GM23248 (cell line): ENCODE measurements at regions not wholly inside any gene's neighbourhood (a gene's known extent, or its start where the extent isn't known, plus 50 kb on each side); places are given as distances from the start of the nearest gene placed in this dataset.
A peak's percentile ranks its signal among the peaks of the same experiment; 100 is the strongest.

ENCODE experiments used
- DNase-seq: peaks from one replicate; pipeline ENCODE4 v3.0.0-alpha.2; 2015
- H2AFZ ChIP-seq: fragments of 200-600 bp; sonication (generic); 2 replicates; pipeline ENCODE4 v1.6.1; 2016; ENCODE audit warnings: antibody characterized with exemption
- H3F3A ChIP-seq: fragments of 200-600 bp; sonication (generic); 2 replicates; pipeline ENCODE4 v1.6.1; 2016; ENCODE audit warnings: mild to moderate bottlenecking, antibody characterized with exemption, mixed run types; ENCODE audit not compliant: insufficient read depth
- H3K27ac ChIP-seq: fragments of 200-600 bp; sonication (generic); 2 replicates; pipeline ENCODE4 v1.5.1; 2016; ENCODE audit warnings: mild to moderate bottlenecking
- H3K27me3 ChIP-seq: fragments of 200-600 bp; sonication (generic); replicated peaks from 2 replicates; pipeline ENCODE4 v1.6.1; 2016; ENCODE audit warnings: mild to moderate bottlenecking; ENCODE audit not compliant: insufficient read depth
- H3K36me3 ChIP-seq: fragments of 200-600 bp; sonication (generic); 2 replicates; pipeline ENCODE4 v1.6.1; 2016; ENCODE audit warnings: low read depth, mild to moderate bottlenecking
- H3K4me1 ChIP-seq: fragments of 200-600 bp; sonication (generic); 2 replicates; pipeline ENCODE4 v1.6.1; 2016; ENCODE audit warnings: mild to moderate bottlenecking; ENCODE audit not compliant: insufficient read depth
- H3K4me2 ChIP-seq: fragments of 200-600 bp; sonication (generic); one replicate; pipeline ENCODE4 v1.6.1; 2016; ENCODE audit warnings: mild to moderate bottlenecking; ENCODE audit not compliant: unreplicated experiment
- H3K4me3 ChIP-seq: fragments of 200-600 bp; sonication (generic); 2 replicates; pipeline ENCODE4 v1.5.1; 2016; ENCODE audit warnings: mild to moderate bottlenecking
- H3K79me2 ChIP-seq: fragments of 200-600 bp; sonication (generic); 2 replicates; pipeline ENCODE4 v1.6.1; 2016; ENCODE audit warnings: mild to moderate bottlenecking; ENCODE audit not compliant: insufficient read depth
- H3K9ac ChIP-seq: fragments of 200-600 bp; sonication (generic); 2 replicates; pipeline ENCODE4 v1.6.1; 2016; ENCODE audit warnings: mild to moderate bottlenecking
- H3K9me2 ChIP-seq: fragments of 200-600 bp; sonication (generic); 2 replicates; pipeline ENCODE4 v1.6.1; 2016; ENCODE audit warnings: mixed run types, mild to moderate bottlenecking, moderate library complexity; ENCODE audit not compliant: insufficient read depth
- H3K9me3 ChIP-seq: fragments of 200-600 bp; sonication (generic); one replicate; pipeline ENCODE4 v1.6.1; 2017; ENCODE audit warnings: low read depth
- H4K20me1 ChIP-seq: fragments of 200-600 bp; sonication (generic); 2 replicates; pipeline ENCODE4 v1.6.0; 2016; ENCODE audit not compliant: insufficient read depth
- EZH2 ChIP-seq: fragments of 200-600 bp; sonication (generic); IDR thresholded peaks from 2 replicates; pipeline ENCODE4 v1.6.1; 2018; ENCODE audit warnings: antibody characterized with exemption, mild to moderate bottlenecking; ENCODE audit not compliant: insufficient read depth, poor library complexity, severe bottlenecking
- EZH2phosphoT487 ChIP-seq: fragments of 200-600 bp; sonication (generic); IDR thresholded peaks from 2 replicates; pipeline ENCODE4 v1.6.1; 2018; ENCODE audit warnings: antibody characterized with exemption, moderate library complexity, mild to moderate bottlenecking, low read depth; ENCODE audit not compliant: insufficient read depth
- WGBS, 2 experiments: methylation state at CpG; one replicate each; pipeline ENCODE4 v1.1.6; 2015 to 2017; ENCODE audit warnings: low lambda C conversion rate in 2 of 2, low coverage in 1 of 2; ENCODE audit errors: missing lambda C conversion rate in 2 of 2; 5-methylcytosine and 5-hydroxymethylcytosine counted together
- in situ Hi-C: fragments of 300-500 bp; cut with MboI; formaldehyde crosslinking; loops from 2 replicates; pipeline ENCODE4 v1.15.0; 2020

DNA sequence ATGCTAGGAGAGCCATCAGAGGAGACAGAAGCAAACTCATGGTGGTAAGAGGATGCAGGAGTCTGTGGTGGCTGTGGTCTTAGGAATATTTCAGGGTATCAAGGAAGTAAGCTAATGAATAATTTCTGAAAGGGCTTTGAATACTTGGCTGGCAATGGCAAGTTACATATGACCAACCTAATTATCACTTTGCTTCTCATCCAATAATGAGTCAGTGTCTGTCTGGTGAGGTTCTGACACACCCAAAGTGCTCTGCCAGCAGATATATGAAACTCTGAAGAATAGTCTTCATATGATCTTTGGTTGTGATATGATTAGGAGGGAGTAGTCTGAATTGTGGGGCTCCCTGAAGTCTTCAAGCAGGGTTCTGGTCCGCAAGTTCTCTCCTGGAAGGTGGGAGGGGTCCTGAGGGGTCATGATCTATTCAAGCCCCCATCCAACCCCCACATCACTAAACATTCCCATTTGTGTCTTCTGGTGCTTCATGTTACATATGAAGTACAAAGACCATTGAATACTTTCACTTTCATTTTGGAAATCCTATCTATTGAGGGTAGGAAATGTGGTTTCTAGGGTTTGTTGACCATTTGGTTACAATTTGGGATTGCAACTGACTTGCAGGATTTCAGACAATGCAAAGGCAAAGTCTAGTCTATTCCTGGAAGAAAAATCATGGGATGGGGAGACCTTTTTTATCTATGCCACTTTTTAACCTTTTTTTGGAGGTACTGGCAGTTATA, 199.9 kb upstream of the CDKN2B start:
- H3K4me3 ChIP-seq = peak overlapping the region; percentile 33
- H3K4me1 ChIP-seq = peaks cover 62% of the 10 kb centered on the region
- H3K27ac ChIP-seq = peak overlapping the region; percentile 59
- H2AFZ ChIP-seq = no peak overlapping the region
- no peaks in the 10 kb centered on the region for H3K36me3 ChIP-seq
- in situ Hi-C loops = no loop called here
- H3K9ac ChIP-seq = no peak overlapping the region
- H3K9me3 ChIP-seq = no peaks in the 10 kb centered on the region
- H3K27me3 ChIP-seq = no peaks in the 10 kb centered on the region
- TF ChIP-seq EZH2 = no peak
- TF ChIP-seq EZH2phosphoT487 = no peak
- no peaks in the 10 kb centered on the region for H4K20me1 ChIP-seq
- peaks cover 55% of the 10 kb centered on the region for H3F3A ChIP-seq
- WGBS, 2 experiments = 41 to 53% methylated on average over 1 of the region's 1 CpG
- no peaks in the 10 kb centered on the region for H3K79me2 ChIP-seq
- H3K4me2 ChIP-seq = peak overlapping the region; percentile 72
- H3K9me2 ChIP-seq = no peaks in the 10 kb centered on the region
- DNase-seq = peak; percentile 86

DNA sequence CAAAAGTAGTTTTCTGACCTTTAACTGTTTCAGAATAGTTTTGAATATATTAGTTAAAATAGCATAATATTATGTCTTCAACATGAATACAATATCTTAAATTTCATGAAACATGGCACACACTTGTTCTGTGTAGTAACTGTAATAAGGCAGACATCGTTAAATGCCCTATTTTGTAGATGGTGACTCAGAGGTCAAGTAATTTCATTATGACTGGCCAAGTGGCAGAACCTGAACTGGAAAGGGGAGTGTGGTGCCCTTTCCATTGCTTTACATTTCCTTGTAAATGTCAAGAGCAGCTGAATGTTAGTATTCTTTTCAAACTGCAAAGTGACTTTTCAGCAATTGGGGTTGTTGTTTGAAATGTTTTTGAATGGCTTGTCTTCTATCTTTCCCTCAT, 201.2 kb upstream of the CDKN2B start:
- H3K4me1 ChIP-seq = peaks cover 74% of the 10 kb centered on the region
- no peak overlapping the region for H3K9ac ChIP-seq
- DNase-seq = peak; percentile 51
- H3K36me3 ChIP-seq = no peaks in the 10 kb centered on the region
- H3K79me2 ChIP-seq = no peaks in the 10 kb centered on the region
- WGBS, 2 experiments = 17 to 29% methylated on average over 1 of the region's 1 CpG
- no peak overlapping the region for H2AFZ ChIP-seq
- in situ Hi-C loops = no loop called here
- peaks cover 65% of the 10 kb centered on the region for H3F3A ChIP-seq
- H3K27me3 ChIP-seq = no peaks in the 10 kb centered on the region
- no peaks in the 10 kb centered on the region for H4K20me1 ChIP-seq
- no peaks in the 10 kb centered on the region for H3K9me3 ChIP-seq
- no peaks in the 10 kb centered on the region for H3K9me2 ChIP-seq
- TF ChIP-seq EZH2 = no peak
- H3K4me2 ChIP-seq = no peak overlapping the region
- H3K27ac ChIP-seq = 0 out of 2 replicates have a peak overlapping the region, but pooled peaks have one; percentile 68
- no peak overlapping the region for H3K4me3 ChIP-seq

DNA sequence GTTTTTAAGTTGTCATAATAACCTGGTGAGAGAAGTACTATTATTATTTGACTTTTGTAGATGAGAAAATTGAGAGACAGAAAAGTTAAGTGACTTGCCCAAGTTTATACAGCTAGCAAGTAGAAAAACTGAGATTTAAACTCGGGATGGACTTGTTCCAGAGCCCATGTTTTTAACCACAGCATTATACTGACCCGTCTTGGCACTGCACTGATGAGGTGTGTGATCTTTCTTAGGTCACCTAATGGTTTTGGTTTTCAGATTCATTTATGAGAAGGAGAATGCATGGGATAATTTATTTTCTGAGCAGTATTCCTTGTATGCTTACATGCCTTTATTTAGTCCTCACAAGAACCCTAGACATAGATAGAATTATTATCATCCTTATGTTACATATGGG, 201.8 kb upstream of the CDKN2B start:
- Histone ChIP-seq H3K9ac (no peak overlapping the region), H3K9me3 (no peaks in the 10 kb centered on the region), H3K4me2 (peak overlapping the region; percentile 53), H2AFZ (no peak overlapping the region), H3K27me3 (no peaks in the 10 kb centered on the region), H3F3A (peaks cover 65% of the 10 kb centered on the region), H3K27ac (peak overlapping the region; percentile 68), H3K9me2 (no peaks in the 10 kb centered on the region), H4K20me1 (no peaks in the 10 kb centered on the region), H3K4me3 (0 out of 2 replicates have a peak overlapping the region, but pooled peaks have one; percentile 23), H3K4me1 (peaks cover 81% of the 10 kb centered on the region), H3K79me2 (no peaks in the 10 kb centered on the region), H3K36me3 (no peaks in the 10 kb centered on the region)
- no peak for DNase-seq
- no peak for TF ChIP-seq EZH2
- TF ChIP-seq EZH2phosphoT487 = no peak
- WGBS, 2 experiments = 67 to 74% methylated on average over 2 of the region's 2 CpGs
- in situ Hi-C loops = no loop called here

DNA sequence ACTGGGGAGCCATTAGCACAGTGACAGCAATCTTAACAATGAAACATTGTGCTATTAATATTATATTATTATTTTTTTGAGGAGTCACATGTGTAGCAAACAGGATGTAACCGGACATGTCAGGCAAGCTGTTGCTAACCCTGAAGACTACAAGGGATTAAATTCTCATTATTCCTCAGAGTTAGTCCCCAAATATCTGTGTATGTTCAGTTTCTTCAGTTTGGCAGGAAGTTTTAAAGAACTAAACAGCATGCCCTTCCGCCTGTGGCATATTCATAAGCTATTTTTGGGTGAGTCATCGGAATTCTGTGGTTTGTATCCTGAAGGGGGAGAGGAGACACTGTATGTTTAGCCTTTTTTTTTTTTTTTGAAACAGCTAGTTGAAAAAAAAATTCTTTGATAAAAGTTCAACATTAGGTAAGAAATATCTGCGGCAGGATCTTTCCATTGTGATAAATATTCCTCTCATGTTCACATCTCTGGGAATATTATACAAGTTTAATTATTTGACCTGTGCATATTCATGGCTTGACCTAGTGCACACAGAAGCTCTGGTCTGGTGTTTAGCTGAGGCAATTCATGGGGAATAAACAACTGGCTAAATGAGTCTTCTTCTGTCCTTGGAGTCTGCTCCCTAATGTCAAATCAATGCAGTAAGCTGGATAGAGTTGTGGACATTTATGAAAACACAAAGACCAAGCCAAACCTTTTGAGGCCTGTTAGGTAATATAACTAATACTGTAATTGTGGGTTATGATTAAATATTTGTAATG, 202.7 kb upstream of the CDKN2B start:
- H3K9ac ChIP-seq = peak overlapping the region; percentile 43; the same call in 1 of the 2 replicates
- H3K36me3 ChIP-seq = no peaks in the 10 kb centered on the region
- peak overlapping the region; percentile 68 for H3K27ac ChIP-seq
- H3K9me2 ChIP-seq = no peaks in the 10 kb centered on the region
- no peaks in the 10 kb centered on the region for H4K20me1 ChIP-seq
- no peaks in the 10 kb centered on the region for H3K27me3 ChIP-seq
- no peaks in the 10 kb centered on the region for H3K79me2 ChIP-seq
- no peaks in the 10 kb centered on the region for H3K9me3 ChIP-seq
- peaks cover 65% of the 10 kb centered on the region for H3F3A ChIP-seq
- DNase-seq = peak; percentile 95
- no peak overlapping the region for H2AFZ ChIP-seq
- H3K4me1 ChIP-seq = peaks cover 88% of the 10 kb centered on the region
- TF ChIP-seq EZH2phosphoT487 (no peak), EZH2 (no peak)
- peak overlapping the region; percentile 23; the same call in 1 of the 2 replicates for H3K4me3 ChIP-seq
- in situ Hi-C loops = no loop called here
- WGBS, 2 experiments = 10 to 11% methylated on average over 4 of the region's 4 CpGs
- H3K4me2 ChIP-seq = peak overlapping the region; percentile 53
